ENCODE measurements at regions not wholly inside any gene's neighbourhood (a gene's known extent, or its start where the extent isn't known, plus 50 kb on each side); places are given as distances from the start of the nearest gene placed in this dataset.
"Not testable (repeated sequence)": the region's sequence is repeated elsewhere in the genome, so short reads cannot be mapped to it uniquely, and the experiment has no call there.

- no peak for DNase-seq
Observed at GRCh38 chr7:69515495-69516212, 82.6 kb upstream of the AUTS2 start.

GRCh38 chr7:69516238-69516820 lies 81.9 kb upstream of the AUTS2 start:
- no peak for DNase-seq

GRCh38 chr7:69517985-69518704 lies 80.1 kb upstream of the AUTS2 start:
- no peak for DNase-seq

GRCh38 chr7:69518705-69519077 lies 79.6 kb upstream of the AUTS2 start:
- no peak for DNase-seq

- DNase-seq: no peak
Observed at GRCh38 chr7:69526570-69526969, 71.7 kb upstream of the AUTS2 start.

GRCh38 chr7:69527706-69528105 lies 70.6 kb upstream of the AUTS2 start:
- DNase-seq: no peak

GRCh38 chr7:69531050-69531449 lies 67.2 kb upstream of the AUTS2 start:
- no peak for DNase-seq

- DNase-seq: no peak
Observed at GRCh38 chr7:69534461-69535041, 63.7 kb upstream of the AUTS2 start.

GRCh38 chr7:69537691-69538090 lies 60.6 kb upstream of the AUTS2 start:
- no peak for DNase-seq

- DNase-seq: no peak
Observed at GRCh38 chr7:69539531-69539930, 58.7 kb upstream of the AUTS2 start.

GRCh38 chr7:69540287-69540686 lies 58.0 kb upstream of the AUTS2 start:
- no peak for DNase-seq

- DNase-seq: not testable (repeated sequence)
Observed at GRCh38 chr7:69541779-69542432, 56.4 kb upstream of the AUTS2 start.

GRCh38 chr7:69545175-69545574 lies 53.1 kb upstream of the AUTS2 start:
- DNase-seq: no peak

Data from NCI-H2171 (cell line).